ENCODE measurements at regions not wholly inside any gene's neighbourhood (a gene's known extent, or its start where the extent isn't known, plus 50 kb on each side); places are given as distances from the start of the nearest gene placed in this dataset.

GRCh38 chr4:174396599-174397110 lies 112.9 kb downstream of the CEP44 start:
- H3K4me2 ChIP-seq (ENCODE audit: control insufficient read depth, extremely low read depth, insufficient read depth, low read depth, low read length) = no peak overlapping the region
- no peak overlapping the region for H3K9ac ChIP-seq (ENCODE audit: control insufficient read depth, extremely low read depth, insufficient read depth, low read length)
- no peak for FAIRE-seq

GRCh38 chr4:174394915-174395314 lies 111.2 kb downstream of the CEP44 start:
- Histone ChIP-seq H3K9me1 (ENCODE audit: control insufficient read depth, extremely low read depth, insufficient read depth, low read length) (no peaks in the 10 kb centered on the region), H4K20me1 (ENCODE audit: control insufficient read depth, extremely low read depth, insufficient read depth, low read length) (no peaks in the 10 kb centered on the region), H3K4me1 (ENCODE audit: control insufficient read depth, extremely low read depth, insufficient read depth, low read length) (peaks cover 8% of the 10 kb centered on the region), H3K9ac (ENCODE audit: control insufficient read depth, extremely low read depth, insufficient read depth, low read length) (no peak overlapping the region), H3K9me3 (ENCODE audit: control insufficient read depth, low read depth, low read length) (no peaks in the 10 kb centered on the region), H2AFZ (ENCODE audit: control insufficient read depth, low read length) (no peak overlapping the region), H3K27ac (ENCODE audit: control insufficient read depth, insufficient read depth, low read length) (no peak overlapping the region), H3K36me3 (ENCODE audit: control insufficient read depth in 2 of 2, extremely low read depth in 1 of 2, insufficient read depth in 2 of 2, low read length in 2 of 2) (no peaks in the 10 kb centered on the region), H3K4me3 (ENCODE audit: control insufficient read depth in 2 of 3, extremely low read depth in 1 of 3, insufficient read depth in 2 of 3, low read depth in 1 of 3, low read length in 3 of 3) (no peak overlapping the region), H3K79me2 (ENCODE audit: control insufficient read depth, insufficient read depth, low read length) (no peaks in the 10 kb centered on the region), H3K27me3 (ENCODE audit: control insufficient read depth, extremely low read depth, insufficient read depth, low read length) (no peaks in the 10 kb centered on the region), H3K4me2 (ENCODE audit: control insufficient read depth, extremely low read depth, insufficient read depth, low read depth, low read length) (no peak overlapping the region)
- FAIRE-seq = no peak
- dilution Hi-C loops (cut with MboI; ENCODE audit: extremely low pct_ligation_motif_present, low sequenced_read_pairs) = no loop called here
- TF ChIP-seq EZH2 (IDR thresholded peaks at IDR 0.05; ENCODE audit: low read length) (no peak), CTCF (optimal IDR thresholded peaks at IDR 0.05 in 1 of 3, IDR thresholded peaks at IDR 0.05 in 1 of 3, conservative IDR thresholded peaks at IDR 0.05 in 1 of 3; ENCODE audit: extremely low read depth in 1 of 3, insufficient read depth in 2 of 3, low read length in 3 of 3) (no peak)
- no peak for DNase-seq (ENCODE audit: low read depth, low spot score)

More at GRCh38 chr4:174396599-174397110, 112.9 kb downstream of the CEP44 start:
- H3K9me3 ChIP-seq (ENCODE audit: control insufficient read depth, low read depth, low read length) = no peaks in the 10 kb centered on the region
- TF ChIP-seq EZH2 (IDR thresholded peaks at IDR 0.05; ENCODE audit: low read length) (no peak), CTCF (optimal IDR thresholded peaks at IDR 0.05 in 1 of 3, IDR thresholded peaks at IDR 0.05 in 1 of 3, conservative IDR thresholded peaks at IDR 0.05 in 1 of 3; ENCODE audit: extremely low read depth in 1 of 3, insufficient read depth in 2 of 3, low read length in 3 of 3) (no peak)
- no peaks in the 10 kb centered on the region for H3K9me1 ChIP-seq (ENCODE audit: control insufficient read depth, extremely low read depth, insufficient read depth, low read length)
- no peak overlapping the region for H3K27ac ChIP-seq (ENCODE audit: control insufficient read depth, insufficient read depth, low read length)
- no peaks in the 10 kb centered on the region for H3K27me3 ChIP-seq (ENCODE audit: control insufficient read depth, extremely low read depth, insufficient read depth, low read length)
- H2AFZ ChIP-seq (ENCODE audit: control insufficient read depth, low read length) = no peak overlapping the region
- no peaks in the 10 kb centered on the region for H4K20me1 ChIP-seq (ENCODE audit: control insufficient read depth, extremely low read depth, insufficient read depth, low read length)
- no peaks in the 10 kb centered on the region for H3K79me2 ChIP-seq (ENCODE audit: control insufficient read depth, insufficient read depth, low read length)
- H3K4me3 ChIP-seq (ENCODE audit: control insufficient read depth in 2 of 3, extremely low read depth in 1 of 3, insufficient read depth in 2 of 3, low read depth in 1 of 3, low read length in 3 of 3) = no peak overlapping the region
- no peak for DNase-seq (ENCODE audit: low read depth, low spot score)
- dilution Hi-C loops (cut with MboI; ENCODE audit: extremely low pct_ligation_motif_present, low sequenced_read_pairs) = no loop called here
- H3K36me3 ChIP-seq (ENCODE audit: control insufficient read depth in 2 of 2, extremely low read depth in 1 of 2, insufficient read depth in 2 of 2, low read length in 2 of 2) = no peaks in the 10 kb centered on the region
- peaks cover 8% of the 10 kb centered on the region for H3K4me1 ChIP-seq (ENCODE audit: control insufficient read depth, extremely low read depth, insufficient read depth, low read length)
